Endothelial cell of umbilical vein (primary cell): ENCODE measurements at regions not wholly inside any gene's neighbourhood (a gene's known extent, or its start where the extent isn't known, plus 50 kb on each side); places are given as distances from the start of the nearest gene placed in this dataset.

Source experiments
- BruUV-seq: library from RNA; stranded (reverse); fragments of 400-500 nt; replicated peaks from 2 replicates; lab custom pipeline; 2021; lab: Mats Ljungman, UMichigan
- CTCF ChIA-PET: fragments of 300-600, 350-600 bp; sonication (Branson Sonifier 250); formaldehyde crosslinking; loops from one replicate; lab custom pipeline; 2021; ENCODE audit warnings: antibody characterized with exemption, inconsistent platforms; lab: Charles Lee
- POLR2A ChIA-PET: fragments of 300-600, 350-600 bp; sonication (Branson Sonifier 250); formaldehyde crosslinking; loops from one replicate; lab custom pipeline; 2021; ENCODE audit warnings: antibody characterized with exemption, inconsistent platforms; lab: Charles Lee
- DNase-seq: peaks from one replicate; pipeline ENCODE4 v3.0.0-alpha.2; 2011; ENCODE audit warnings: low read depth, low spot score
- FAIRE-seq: peaks from 2 replicates; lab custom pipeline; 2011; peaks lifted over from hg19 to GRCh38; lab: Jason Lieb, UNC
- H2AFZ ChIP-seq: 2 replicates; pipeline ENCODE4 v1.6.0; 2012; ENCODE audit warnings: low read depth, low read length, control low read depth, inconsistent platforms
- H3K27ac ChIP-seq: 2 replicates; pipeline ENCODE4 v1.5.1; 2011; ENCODE audit warnings: low read depth, mild to moderate bottlenecking, control low read depth, low read length, moderate library complexity; ENCODE audit not compliant: insufficient read depth
- H3K27me3 ChIP-seq, 2 experiments: 2 replicates each; pipeline versions ENCODE4 v1.6.0 to v1.6.1; 2011; ENCODE audit warnings: low read length in 2 of 2, mixed read lengths in 1 of 2; ENCODE audit not compliant: control insufficient read depth in 2 of 2, insufficient read depth in 2 of 2
- H3K36me3 ChIP-seq, 2 experiments: 2 replicates in 1 of 2; 3 replicates in 1 of 2; pipeline ENCODE4 v1.5.1; 2011; ENCODE audit warnings: low read length in 2 of 2, mild to moderate bottlenecking in 1 of 2, moderate library complexity in 1 of 2; ENCODE audit not compliant: control insufficient read depth in 2 of 2, insufficient read depth in 2 of 2; ENCODE audit errors: extremely low read depth in 1 of 2
- H3K4me1 ChIP-seq: 3 replicates; pipeline ENCODE4 v1.5.1; 2011; ENCODE audit warnings: mild to moderate bottlenecking, low read length; ENCODE audit not compliant: control insufficient read depth, insufficient read depth; ENCODE audit errors: extremely low read depth
- H3K4me2 ChIP-seq: 2 replicates; pipeline ENCODE4 v1.6.1; 2011; ENCODE audit warnings: low read length, control low read depth, mixed read lengths; ENCODE audit not compliant: insufficient read depth
- H3K4me3 ChIP-seq, 3 experiments: fragments of 200-600 bp in 1 of 3; sonication (generic), shearing (Covaris generic) in 1 of 3; replicated peaks in 1 of 3; 2 replicates each; pipeline ENCODE4 v1.5.1; 2011 to 2016; ENCODE audit warnings: control low read depth in 3 of 3, low read length in 3 of 3, mild to moderate bottlenecking in 2 of 3, inconsistent platforms in 1 of 3, low read depth in 1 of 3, moderate library complexity in 1 of 3; ENCODE audit not compliant: insufficient read depth in 1 of 3
- H3K79me2 ChIP-seq: 2 replicates; pipeline ENCODE4 v1.6.0; 2012; ENCODE audit warnings: low read length, inconsistent platforms; ENCODE audit not compliant: control insufficient read depth, insufficient read depth
- H3K9ac ChIP-seq: replicated peaks from 2 replicates; pipeline ENCODE3; 2011; ENCODE audit warnings: low read length, control low read depth; ENCODE audit not compliant: insufficient read depth; ENCODE audit errors: extremely low read depth
- H3K9me1 ChIP-seq: replicated peaks from 3 replicates; pipeline ENCODE4 v1.6.0; 2011; ENCODE audit warnings: mild to moderate bottlenecking, low read length; ENCODE audit not compliant: control insufficient read depth, insufficient read depth; ENCODE audit errors: extremely low read depth
- H3K9me3 ChIP-seq: replicated peaks from 2 replicates; pipeline ENCODE4 v1.5.1; 2012; ENCODE audit warnings: low read length, inconsistent platforms; ENCODE audit not compliant: control insufficient read depth, insufficient read depth
- H4K20me1 ChIP-seq: replicated peaks from 2 replicates; pipeline ENCODE3; 2011; ENCODE audit warnings: mild to moderate bottlenecking, low read length; ENCODE audit not compliant: control insufficient read depth, insufficient read depth; ENCODE audit errors: extremely low read depth
- CTCF ChIP-seq, 2 donors: IDR thresholded peaks; 1 replicate in 1 of 2; 2 replicates in 1 of 2; pipeline ENCODE4 v1.5.1; 2011; ENCODE audit warnings: low read length in 2 of 2, mild to moderate bottlenecking in 2 of 2, moderate library complexity in 2 of 2, control low read depth in 1 of 2, inconsistent platforms in 1 of 2, low read depth in 1 of 2; ENCODE audit not compliant: insufficient read depth in 1 of 2; ENCODE audit errors: extremely low read depth in 1 of 2
- EZH2 ChIP-seq: IDR thresholded peaks from 2 replicates; pipeline ENCODE4 v1.6.1; 2012; ENCODE audit warnings: borderline replicate concordance, low read depth, mild to moderate bottlenecking, moderate library complexity, low read length, inconsistent platforms; ENCODE audit not compliant: severe bottlenecking
- GATA2 ChIP-seq: IDR thresholded peaks from 2 replicates; pipeline ENCODE4 v1.7.0; 2011; ENCODE audit warnings: low read depth, mild to moderate bottlenecking, moderate library complexity, mixed read lengths, low read length; ENCODE audit not compliant: insufficient read length, insufficient read depth
- JUN ChIP-seq: IDR thresholded peaks from 2 replicates; pipeline ENCODE4 v1.6.1; 2011; ENCODE audit warnings: borderline replicate concordance, low read depth; ENCODE audit not compliant: insufficient read length, insufficient read depth
- MAX ChIP-seq: IDR thresholded peaks from 2 replicates; pipeline ENCODE4 v1.6.1; 2011; ENCODE audit not compliant: insufficient read depth, insufficient read length
- MYC ChIP-seq: IDR thresholded peaks from one replicate; pipeline ENCODE4 v1.6.1; 2011; ENCODE audit warnings: mild to moderate bottlenecking, low read depth, low read length
- POLR2A ChIP-seq: IDR thresholded peaks from 2 replicates; pipeline ENCODE4 v1.6.1; 2012; ENCODE audit warnings: low read depth, mild to moderate bottlenecking, control low read depth, low read length
- POLR2AphosphoS5 ChIP-seq: IDR thresholded peaks from 2 replicates; pipeline ENCODE4 v1.6.1; 2012; ENCODE audit warnings: low read depth, mild to moderate bottlenecking, control low read depth, low read length, moderate library complexity; ENCODE audit not compliant: insufficient read depth
- dilution Hi-C: fragments of 300-500 bp; cut with MboI; formaldehyde crosslinking; loops from one replicate; pipeline ENCODE4 v1.15.0; 2019; ENCODE audit warnings: low sequenced_read_pairs; ENCODE audit not compliant: extremely low pct_ligation_motif_present
- intact Hi-C: fragments of 100-400 bp; cut with micrococcal nuclease; formaldehyde crosslinking; loops from one replicate; pipeline ENCODE4 v1.10.0; 2022

- FAIRE-seq (no peak), DNase-seq (no peak)
- Histone ChIP-seq H3K4me3 (no peak overlapping the region), H3K36me3 (no peaks in the 10 kb centered on the region), H3K27me3 (peaks cover 2 to 3% of the 10 kb centered on the region in 2 experiments), H3K9me1 (no peaks in the 10 kb centered on the region), H4K20me1 (no peaks in the 10 kb centered on the region), H3K4me1 (no peaks in the 10 kb centered on the region), H3K9me3 (no peaks in the 10 kb centered on the region), H3K9ac (no peak overlapping the region), H3K27ac (no peak overlapping the region), H3K4me2 (no peak overlapping the region), H3K79me2 (no peaks in the 10 kb centered on the region), H2AFZ (no peak overlapping the region)
- ChIA-PET POLR2A (no interaction called here), CTCF (no interaction called here)
- intact Hi-C loops (no loop called here), dilution Hi-C loops (no loop called here)
- no TSS peak for BruUV-seq
- no peak for TF ChIP-seq JUN
- TF ChIP-seq CTCF (IDR thresholded peaks at IDR 0.05; ENCODE audit: extremely low read depth in 1 of 2, insufficient read depth in 1 of 2, low read depth in 1 of 2, low read length in 2 of 2) = no peak
- no peak for TF ChIP-seq GATA2
- TF ChIP-seq POLR2A = no peak
- no peak for TF ChIP-seq MYC
- TF ChIP-seq MAX = no peak
- no peak for TF ChIP-seq EZH2
- no peak for TF ChIP-seq POLR2AphosphoS5
These were observed 57.3 kb upstream of the GALNT2 start for GRCh38 chr1:230009611-230010313.
